SK-N-MC (cell line): ENCODE measurements at regions not wholly inside any gene's neighbourhood (a gene's known extent, or its start where the extent isn't known, plus 50 kb on each side); places are given as distances from the start of the nearest gene placed in this dataset.

Experiments
- EZH2 ChIP-seq: fragments of 200-600 bp; sonication (generic); IDR thresholded peaks from one replicate; pipeline ENCODE4 v1.6.1; 2017; ENCODE audit warnings: antibody characterized with exemption
- POLR2AphosphoS5 ChIP-seq: IDR thresholded peaks from 2 replicates; pipeline ENCODE4 v1.6.1; 2012; ENCODE audit warnings: mild to moderate bottlenecking, low read depth, low read length, borderline replicate concordance

GRCh38 chr10:131738396-131738735, 162.4 kb upstream of the PPP2R2D start:
- TF ChIP-seq EZH2, result no peak
- TF ChIP-seq POLR2AphosphoS5, result no peak
